ENCODE measurements at regions not wholly inside any gene's neighbourhood (a gene's known extent, or its start where the extent isn't known, plus 50 kb on each side); places are given as distances from the start of the nearest gene placed in this dataset.

GRCh38 chr2:187150670-187151069 lies 297.4 kb downstream of the CALCRL start:
- H3K9me3 Mint-ChIP-seq (ENCODE audit: unreplicated experiment), result no peaks in the 10 kb centered on the region
- peaks cover 4% of the 10 kb centered on the region for H3K36me3 Mint-ChIP-seq (ENCODE audit: unreplicated experiment)
- H3K27me3 Mint-ChIP-seq (ENCODE audit: unreplicated experiment), result no peaks in the 10 kb centered on the region
- no peak overlapping the region for H3K4me3 Mint-ChIP-seq (ENCODE audit: unreplicated experiment)
- no peak for DNase-seq
- TF ChIP-seq CTCF (IDR thresholded peaks at IDR 0.05; ENCODE audit: partially characterized antibody, unreplicated experiment), result no peak
- H3K27ac Mint-ChIP-seq (ENCODE audit: unreplicated experiment), result no peak overlapping the region
- H3K4me1 Mint-ChIP-seq (ENCODE audit: low read depth, unreplicated experiment), result no peaks in the 10 kb centered on the region

GRCh38 chr2:187148059-187148714 lies 299.2 kb upstream of the ZSWIM2 start:
- no peaks in the 10 kb centered on the region for H3K4me1 Mint-ChIP-seq (ENCODE audit: low read depth, unreplicated experiment)
- no peak for TF ChIP-seq CTCF (IDR thresholded peaks at IDR 0.05; ENCODE audit: partially characterized antibody, unreplicated experiment)
- DNase-seq, result no peak

GRCh38 chr2:187143537-187143936 lies 294.6 kb upstream of the ZSWIM2 start:
- Mint-ChIP-seq H3K4me3 (ENCODE audit: unreplicated experiment) (no peak overlapping the region), H3K9me3 (ENCODE audit: unreplicated experiment) (no peaks in the 10 kb centered on the region), H3K27me3 (ENCODE audit: unreplicated experiment) (no peaks in the 10 kb centered on the region), H3K36me3 (ENCODE audit: unreplicated experiment) (no peaks in the 10 kb centered on the region), H3K4me1 (ENCODE audit: low read depth, unreplicated experiment) (no peaks in the 10 kb centered on the region), H3K27ac (ENCODE audit: unreplicated experiment) (no peak overlapping the region)
- no peak for TF ChIP-seq CTCF (IDR thresholded peaks at IDR 0.05; ENCODE audit: partially characterized antibody, unreplicated experiment)
- DNase-seq, result no peak

More at GRCh38 chr2:187148059-187148714, 299.2 kb upstream of the ZSWIM2 start:
- Mint-ChIP-seq H3K36me3 (ENCODE audit: unreplicated experiment) (no peaks in the 10 kb centered on the region), H3K27ac (ENCODE audit: unreplicated experiment) (no peak overlapping the region), H3K27me3 (ENCODE audit: unreplicated experiment) (no peaks in the 10 kb centered on the region), H3K4me3 (ENCODE audit: unreplicated experiment) (no peak overlapping the region), H3K9me3 (ENCODE audit: unreplicated experiment) (no peaks in the 10 kb centered on the region)

- Mint-ChIP-seq H3K27ac (ENCODE audit: unreplicated experiment) (no peak overlapping the region), H3K4me1 (ENCODE audit: low read depth, unreplicated experiment) (no peaks in the 10 kb centered on the region), H3K27me3 (ENCODE audit: unreplicated experiment) (no peaks in the 10 kb centered on the region), H3K36me3 (ENCODE audit: unreplicated experiment) (no peaks in the 10 kb centered on the region), H3K4me3 (ENCODE audit: unreplicated experiment) (no peak overlapping the region), H3K9me3 (ENCODE audit: unreplicated experiment) (no peaks in the 10 kb centered on the region)
- DNase-seq, result no peak
- TF ChIP-seq CTCF (IDR thresholded peaks at IDR 0.05; ENCODE audit: partially characterized antibody, unreplicated experiment), result no peak
Observed at GRCh38 chr2:187139469-187139868, 290.5 kb upstream of the ZSWIM2 start.

GRCh38 chr2:187138265-187138664 lies 289.3 kb upstream of the ZSWIM2 start:
- Mint-ChIP-seq H3K4me1 (ENCODE audit: low read depth, unreplicated experiment) (no peaks in the 10 kb centered on the region), H3K27me3 (ENCODE audit: unreplicated experiment) (no peaks in the 10 kb centered on the region), H3K27ac (ENCODE audit: unreplicated experiment) (no peak overlapping the region), H3K4me3 (ENCODE audit: unreplicated experiment) (no peak overlapping the region), H3K9me3 (ENCODE audit: unreplicated experiment) (no peaks in the 10 kb centered on the region), H3K36me3 (ENCODE audit: unreplicated experiment) (no peaks in the 10 kb centered on the region)
- peak; percentile 29 for TF ChIP-seq CTCF (IDR thresholded peaks at IDR 0.05; ENCODE audit: partially characterized antibody, unreplicated experiment)
- DNase-seq, result peak; percentile 36
